ENCODE measurements at regions not wholly inside any gene's neighbourhood (a gene's known extent, or its start where the extent isn't known, plus 50 kb on each side); places are given as distances from the start of the nearest gene placed in this dataset.

GRCh38 chr1:181169281-181169865, 80.9 kb downstream of the IER5 start:
- DNase-seq (ENCODE audit: low spot score): no peak
- CTCF ChIA-PET: interaction anchor here (0.7 to 2.5 kb wide), 4 partner anchors 27 to 407 kb away, joined by 3 to 11 read pairs (median 5); no protein-coding TSS in a partner anchor
- no peak overlapping the region for H3K27ac ChIP-seq
- POLR2A ChIA-PET (ENCODE audit: low non-redundant PET): no interaction called here
- TF ChIP-seq CTCF (conservative IDR thresholded peaks at IDR 0.05; ENCODE audit: low read depth): no peak

- no peak for DNase-seq (ENCODE audit: low spot score)
- POLR2A ChIA-PET (ENCODE audit: low non-redundant PET): no interaction called here
- no peak for TF ChIP-seq CTCF (conservative IDR thresholded peaks at IDR 0.05; ENCODE audit: low read depth)
- CTCF ChIA-PET: no interaction called here
- no peak overlapping the region for H3K27ac ChIP-seq
Measured at GRCh38 chr1:181170194-181170593, 81.7 kb downstream of the IER5 start.

- H3K27ac ChIP-seq: no peak overlapping the region
- POLR2A ChIA-PET (ENCODE audit: low non-redundant PET): no interaction called here
- no peak for DNase-seq (ENCODE audit: low spot score)
- no peak for TF ChIP-seq CTCF (conservative IDR thresholded peaks at IDR 0.05; ENCODE audit: low read depth)
- CTCF ChIA-PET: interaction anchor here (0.6 kb wide), 1 partner anchor 9 kb away, joined by 4 read pairs; no protein-coding TSS in a partner anchor
Measured at GRCh38 chr1:181172082-181172481, 83.6 kb downstream of the IER5 start.

- no peak overlapping the region for H3K27ac ChIP-seq
- POLR2A ChIA-PET (ENCODE audit: low non-redundant PET): no interaction called here
- TF ChIP-seq CTCF (conservative IDR thresholded peaks at IDR 0.05; ENCODE audit: low read depth): no peak
- CTCF ChIA-PET: interaction anchor here (0.5 to 0.6 kb wide), 3 partner anchors 13 to 279 kb away, joined by 3 to 4 read pairs (median 4); no protein-coding TSS in a partner anchor
- DNase-seq (ENCODE audit: low spot score): no peak
Measured at GRCh38 chr1:181173761-181174447, 85.4 kb downstream of the IER5 start.

GRCh38 chr1:181174861-181175260, 86.4 kb downstream of the IER5 start:
- POLR2A ChIA-PET (ENCODE audit: low non-redundant PET): interaction anchor here (0.6 kb wide), 1 partner anchor 69 kb away, joined by 3 read pairs; no protein-coding TSS in a partner anchor
- no peak overlapping the region for H3K27ac ChIP-seq
- CTCF ChIA-PET: no interaction called here
- no peak for TF ChIP-seq CTCF (conservative IDR thresholded peaks at IDR 0.05; ENCODE audit: low read depth)
- no peak for DNase-seq (ENCODE audit: low spot score)

GRCh38 chr1:181175356-181175910, 86.9 kb downstream of the IER5 start:
- TF ChIP-seq CTCF (conservative IDR thresholded peaks at IDR 0.05; ENCODE audit: low read depth): no peak
- DNase-seq (ENCODE audit: low spot score): no peak
- no peak overlapping the region for H3K27ac ChIP-seq
- ChIA-PET CTCF (no interaction called here), POLR2A (ENCODE audit: low non-redundant PET) (interaction anchor here (0.6 kb wide), 1 partner anchor 70 kb away, joined by 3 read pairs; no protein-coding TSS in a partner anchor)
